ENCODE measurements at regions not wholly inside any gene's neighbourhood (a gene's known extent, or its start where the extent isn't known, plus 50 kb on each side); places are given as distances from the start of the nearest gene placed in this dataset.

- TF ChIP-seq CTCF (IDR thresholded peaks at IDR 0.05) (no peak), POLR2A (IDR thresholded peaks at IDR 0.05) (no peak)
Measured at GRCh38 chr7:86943447-86943846, 116.0 kb downstream of the ELAPOR2 start.
